ENCODE measurements at regions not wholly inside any gene's neighbourhood (a gene's known extent, or its start where the extent isn't known, plus 50 kb on each side); places are given as distances from the start of the nearest gene placed in this dataset.

DNA sequence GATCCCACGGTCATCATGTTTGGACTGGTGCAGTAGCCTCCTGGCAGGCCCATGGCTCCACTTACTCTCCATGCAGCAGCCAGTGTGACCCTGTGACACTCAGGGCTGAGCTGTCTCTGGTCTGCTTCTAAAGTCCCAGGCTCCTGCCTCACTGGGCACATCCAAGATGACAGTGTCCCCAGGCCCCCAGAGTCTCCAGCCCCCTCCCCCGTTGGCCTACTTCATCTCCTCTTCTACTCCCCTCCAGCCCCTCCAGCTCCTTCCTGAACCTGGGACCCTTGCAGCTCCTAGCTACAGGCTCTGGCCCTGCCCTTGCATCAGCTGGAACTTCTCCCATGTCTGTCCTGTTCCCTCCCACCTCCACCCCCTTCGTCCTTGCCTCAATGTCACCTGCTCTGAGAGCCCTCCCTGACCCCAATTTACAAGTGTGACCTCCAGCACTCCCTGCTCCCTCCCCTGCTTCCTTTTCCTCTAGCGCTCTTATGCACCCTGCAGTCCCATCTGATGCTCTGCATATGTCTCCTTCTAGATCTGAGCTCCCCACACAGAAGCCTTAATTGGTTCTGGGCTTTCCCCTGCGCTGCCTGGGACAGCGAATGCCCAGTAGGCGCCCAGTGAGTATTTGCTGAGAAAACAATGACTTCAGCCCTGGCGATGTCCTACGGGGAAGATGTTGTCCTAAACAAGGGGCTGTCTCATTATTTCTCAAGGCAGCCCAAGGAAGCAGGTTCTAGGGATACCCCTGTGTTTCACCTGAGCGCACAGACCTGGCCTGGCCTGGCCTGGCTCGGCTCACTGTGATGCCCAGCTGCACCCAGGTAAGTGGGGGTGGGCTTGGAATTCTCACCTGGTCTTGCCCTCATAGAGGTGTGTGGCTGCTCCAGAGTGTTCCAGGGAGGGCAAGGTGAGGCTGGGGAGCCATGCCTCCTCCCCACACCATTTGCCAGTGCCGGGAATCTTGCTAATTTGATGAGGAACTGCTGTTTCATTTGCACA is 600.6 kb downstream of the PTPRU start:
- H3K9me2 ChIP-seq (ENCODE audit: insufficient read depth, low read length), result no peaks in the 10 kb centered on the region
- no peak overlapping the region for H3K9ac ChIP-seq (ENCODE audit: low read length)
- H2AFZ ChIP-seq (ENCODE audit: low read depth, low read length), result no peak overlapping the region
- H3F3A ChIP-seq (ENCODE audit: insufficient read depth, low read length, poor library complexity, severe bottlenecking), result no peaks in the 10 kb centered on the region
- no peaks in the 10 kb centered on the region for H3K36me3 ChIP-seq (ENCODE audit: insufficient read depth, low read length)
- H3K4me2 ChIP-seq (ENCODE audit: low read length), result no peak overlapping the region
- H3K27ac ChIP-seq (ENCODE audit: low read length), result no peak overlapping the region
- H3K79me2 ChIP-seq (replicated peaks; ENCODE audit: insufficient read depth, low read length), result no peaks in the 10 kb centered on the region
- peaks cover 4% of the 10 kb centered on the region for H3K9me3 ChIP-seq (ENCODE audit: low read length)
- no peaks in the 10 kb centered on the region for H4K20me1 ChIP-seq (ENCODE audit: insufficient read depth)
- no peak overlapping the region for H3K4me3 ChIP-seq (ENCODE audit: low read length)
- no peaks in the 10 kb centered on the region for H3K27me3 ChIP-seq (ENCODE audit: insufficient read depth, low read depth, low read length)
- TF ChIP-seq SMC3 (conservative IDR thresholded peaks at IDR 0.05; ENCODE audit: poor library complexity) (no peak), RAD21 (conservative IDR thresholded peaks at IDR 0.05) (no peak), EZH2 (IDR thresholded peaks at IDR 0.05; ENCODE audit: borderline replicate concordance, insufficient read depth, low read length, poor library complexity, severe bottlenecking) (no peak), EP300 (conservative IDR thresholded peaks at IDR 0.05; ENCODE audit: poor library complexity, severe bottlenecking) (no peak), MXI1 (conservative IDR thresholded peaks at IDR 0.05; ENCODE audit: poor library complexity, severe bottlenecking) (no peak), POLR2AphosphoS5 (IDR thresholded peaks at IDR 0.05) (no peak), TAF1 (IDR thresholded peaks at IDR 0.05; ENCODE audit: low read depth) (no peak)
- TF ChIP-seq, protein P1, sequence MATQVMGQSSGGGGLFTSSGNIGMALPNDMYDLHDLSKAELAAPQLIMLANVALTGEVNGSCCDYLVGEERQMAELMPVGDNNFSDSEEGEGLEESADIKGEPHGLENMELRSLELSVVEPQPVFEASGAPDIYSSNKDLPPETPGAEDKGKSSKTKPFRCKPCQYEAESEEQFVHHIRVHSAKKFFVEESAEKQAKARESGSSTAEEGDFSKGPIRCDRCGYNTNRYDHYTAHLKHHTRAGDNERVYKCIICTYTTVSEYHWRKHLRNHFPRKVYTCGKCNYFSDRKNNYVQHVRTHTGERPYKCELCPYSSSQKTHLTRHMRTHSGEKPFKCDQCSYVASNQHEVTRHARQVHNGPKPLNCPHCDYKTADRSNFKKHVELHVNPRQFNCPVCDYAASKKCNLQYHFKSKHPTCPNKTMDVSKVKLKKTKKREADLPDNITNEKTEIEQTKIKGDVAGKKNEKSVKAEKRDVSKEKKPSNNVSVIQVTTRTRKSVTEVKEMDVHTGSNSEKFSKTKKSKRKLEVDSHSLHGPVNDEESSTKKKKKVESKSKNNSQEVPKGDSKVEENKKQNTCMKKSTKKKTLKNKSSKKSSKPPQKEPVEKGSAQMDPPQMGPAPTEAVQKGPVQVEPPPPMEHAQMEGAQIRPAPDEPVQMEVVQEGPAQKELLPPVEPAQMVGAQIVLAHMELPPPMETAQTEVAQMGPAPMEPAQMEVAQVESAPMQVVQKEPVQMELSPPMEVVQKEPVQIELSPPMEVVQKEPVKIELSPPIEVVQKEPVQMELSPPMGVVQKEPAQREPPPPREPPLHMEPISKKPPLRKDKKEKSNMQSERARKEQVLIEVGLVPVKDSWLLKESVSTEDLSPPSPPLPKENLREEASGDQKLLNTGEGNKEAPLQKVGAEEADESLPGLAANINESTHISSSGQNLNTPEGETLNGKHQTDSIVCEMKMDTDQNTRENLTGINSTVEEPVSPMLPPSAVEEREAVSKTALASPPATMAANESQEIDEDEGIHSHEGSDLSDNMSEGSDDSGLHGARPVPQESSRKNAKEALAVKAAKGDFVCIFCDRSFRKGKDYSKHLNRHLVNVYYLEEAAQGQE (IDR thresholded peaks at IDR 0.05; ENCODE audit: borderline replicate concordance), result no peak
- TF ChIP-seq, protein P2, sequence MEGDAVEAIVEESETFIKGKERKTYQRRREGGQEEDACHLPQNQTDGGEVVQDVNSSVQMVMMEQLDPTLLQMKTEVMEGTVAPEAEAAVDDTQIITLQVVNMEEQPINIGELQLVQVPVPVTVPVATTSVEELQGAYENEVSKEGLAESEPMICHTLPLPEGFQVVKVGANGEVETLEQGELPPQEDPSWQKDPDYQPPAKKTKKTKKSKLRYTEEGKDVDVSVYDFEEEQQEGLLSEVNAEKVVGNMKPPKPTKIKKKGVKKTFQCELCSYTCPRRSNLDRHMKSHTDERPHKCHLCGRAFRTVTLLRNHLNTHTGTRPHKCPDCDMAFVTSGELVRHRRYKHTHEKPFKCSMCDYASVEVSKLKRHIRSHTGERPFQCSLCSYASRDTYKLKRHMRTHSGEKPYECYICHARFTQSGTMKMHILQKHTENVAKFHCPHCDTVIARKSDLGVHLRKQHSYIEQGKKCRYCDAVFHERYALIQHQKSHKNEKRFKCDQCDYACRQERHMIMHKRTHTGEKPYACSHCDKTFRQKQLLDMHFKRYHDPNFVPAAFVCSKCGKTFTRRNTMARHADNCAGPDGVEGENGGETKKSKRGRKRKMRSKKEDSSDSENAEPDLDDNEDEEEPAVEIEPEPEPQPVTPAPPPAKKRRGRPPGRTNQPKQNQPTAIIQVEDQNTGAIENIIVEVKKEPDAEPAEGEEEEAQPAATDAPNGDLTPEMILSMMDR (IDR thresholded peaks at IDR 0.05; ENCODE audit: poor library complexity, severe bottlenecking), result no peak

DNA sequence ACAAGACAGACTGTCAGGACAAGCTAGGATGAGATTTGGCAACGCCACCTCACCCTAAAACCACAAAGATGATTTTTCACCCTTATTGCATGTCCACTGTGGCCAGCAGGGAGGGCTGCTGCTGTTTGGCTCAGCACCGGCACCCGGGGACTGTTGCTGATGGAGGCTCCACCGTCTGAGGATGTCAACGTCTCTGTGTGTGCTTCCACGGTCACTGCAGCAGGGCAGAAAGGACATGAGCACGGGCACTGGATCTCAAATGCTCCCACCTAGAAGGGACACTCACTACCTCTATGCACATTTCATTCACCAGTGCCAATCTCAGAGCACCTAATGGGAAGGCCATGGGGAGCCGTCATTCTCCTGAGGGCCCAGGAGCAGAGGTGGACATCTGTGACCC is 599.6 kb downstream of the PTPRU start:
- Histone ChIP-seq H3K27me3 (ENCODE audit: insufficient read depth, low read depth, low read length) (no peaks in the 10 kb centered on the region), H3K4me2 (ENCODE audit: low read length) (no peak overlapping the region), H4K20me1 (ENCODE audit: insufficient read depth) (no peaks in the 10 kb centered on the region), H2AFZ (ENCODE audit: low read depth, low read length) (no peak overlapping the region), H3K27ac (ENCODE audit: low read length) (no peak overlapping the region), H3K79me2 (replicated peaks; ENCODE audit: insufficient read depth, low read length) (no peaks in the 10 kb centered on the region), H3K4me3 (ENCODE audit: low read length) (no peak overlapping the region), H3K9ac (ENCODE audit: low read length) (no peak overlapping the region), H3K36me3 (ENCODE audit: insufficient read depth, low read length) (no peaks in the 10 kb centered on the region), H3K9me3 (ENCODE audit: low read length) (peaks cover 2% of the 10 kb centered on the region), H3K9me2 (ENCODE audit: insufficient read depth, low read length) (no peaks in the 10 kb centered on the region), H3F3A (ENCODE audit: insufficient read depth, low read length, poor library complexity, severe bottlenecking) (no peaks in the 10 kb centered on the region)
- no peak for TF ChIP-seq EZH2 (IDR thresholded peaks at IDR 0.05; ENCODE audit: borderline replicate concordance, insufficient read depth, low read length, poor library complexity, severe bottlenecking)
- no peak for TF ChIP-seq RAD21 (conservative IDR thresholded peaks at IDR 0.05)
- TF ChIP-seq, protein P1 (IDR thresholded peaks at IDR 0.05; ENCODE audit: borderline replicate concordance), result no peak
- no peak for TF ChIP-seq POLR2AphosphoS5 (IDR thresholded peaks at IDR 0.05)
- TF ChIP-seq EP300 (conservative IDR thresholded peaks at IDR 0.05; ENCODE audit: poor library complexity, severe bottlenecking), result no peak
- TF ChIP-seq SMC3 (conservative IDR thresholded peaks at IDR 0.05; ENCODE audit: poor library complexity), result no peak
- TF ChIP-seq TAF1 (IDR thresholded peaks at IDR 0.05; ENCODE audit: low read depth), result no peak
- TF ChIP-seq, protein P2 (IDR thresholded peaks at IDR 0.05; ENCODE audit: poor library complexity, severe bottlenecking), result no peak
- TF ChIP-seq MXI1 (conservative IDR thresholded peaks at IDR 0.05; ENCODE audit: poor library complexity, severe bottlenecking), result no peak

Measured in neural cell (in vitro differentiated cells).